GM19324 (cell line): ENCODE measurements at regions not wholly inside any gene's neighbourhood (a gene's known extent, or its start where the extent isn't known, plus 50 kb on each side); places are given as distances from the start of the nearest gene placed in this dataset.

ENCODE experiments used
- ATAC-seq: cut with Tn5 transposase; IDR thresholded peaks from one replicate; pipeline ENCODE4 v1.9.1; 2021; ENCODE audit warnings: mild to moderate bottlenecking, moderate library complexity; ENCODE audit not compliant: unreplicated experiment, low FRiP score

DNA sequence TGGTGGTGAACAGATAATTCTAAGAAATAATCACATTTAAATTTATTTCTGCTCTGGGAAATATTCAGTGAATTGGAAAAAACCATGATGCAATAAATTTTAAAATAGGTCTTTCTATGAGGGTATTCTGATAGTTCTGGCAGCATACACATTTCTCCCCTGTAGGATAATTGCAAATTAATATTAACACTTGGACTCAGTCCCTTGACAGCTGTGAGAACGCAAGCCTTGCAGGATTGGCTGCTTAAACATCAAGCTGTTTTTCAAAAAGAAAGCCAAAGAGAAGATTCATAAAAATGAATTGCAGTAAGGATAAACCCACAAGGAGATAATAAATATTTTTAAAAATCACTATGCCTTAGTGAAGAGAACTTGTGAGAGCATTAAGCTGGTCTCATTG lies 180.0 kb downstream of the MTRR start:
- ATAC-seq = no peak

DNA sequence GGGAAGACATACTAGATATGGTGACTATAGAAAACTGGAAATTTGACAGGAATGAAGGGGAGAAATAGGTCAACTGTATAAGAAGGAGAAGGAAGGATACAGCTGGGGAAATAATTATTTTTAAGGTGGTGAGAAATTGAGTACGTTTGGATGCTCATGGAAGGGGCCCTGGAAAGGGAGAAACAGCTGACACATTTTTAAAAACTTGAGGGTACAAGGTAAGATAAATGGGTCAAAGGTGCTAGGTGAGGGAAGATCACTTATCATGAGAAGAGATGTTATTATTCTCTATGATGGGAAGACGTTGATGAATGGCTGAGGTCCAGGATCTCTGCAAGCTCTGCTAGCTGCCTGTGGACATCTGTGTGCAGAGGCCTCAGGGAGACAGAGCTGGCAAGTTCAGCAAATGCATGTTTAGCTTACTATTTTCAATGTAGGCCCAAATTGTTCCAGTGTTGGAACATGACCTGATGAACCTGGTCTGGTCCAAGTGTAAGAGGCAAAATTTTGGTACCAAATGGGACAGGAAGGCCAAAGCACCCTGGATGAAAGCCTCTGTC lies 181.7 kb downstream of the MTRR start:
- ATAC-seq = no peak

DNA sequence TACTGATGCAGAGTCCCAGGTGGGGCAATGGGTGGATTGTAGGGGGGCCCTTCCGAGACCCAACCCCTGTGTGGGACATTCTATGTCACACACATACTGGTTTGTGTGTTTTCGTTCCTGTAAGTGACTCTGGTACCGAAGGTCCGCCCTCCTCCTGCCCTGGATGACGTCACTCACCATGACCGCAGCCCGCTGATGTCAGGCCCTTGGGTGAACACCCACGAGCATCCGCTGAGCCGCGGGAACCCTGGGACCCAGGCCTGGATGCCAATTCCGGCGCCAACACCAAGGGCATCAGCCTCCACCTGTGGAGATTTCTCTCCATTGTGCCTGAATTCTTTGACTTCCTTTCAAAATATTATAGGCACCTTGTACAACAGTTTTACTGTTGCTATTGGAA lies 184.3 kb downstream of the MTRR start:
- ATAC-seq = no peak

GRCh38 chr5:8057769-8058168 lies 188.8 kb downstream of the MTRR start:
- no peak for ATAC-seq

DNA sequence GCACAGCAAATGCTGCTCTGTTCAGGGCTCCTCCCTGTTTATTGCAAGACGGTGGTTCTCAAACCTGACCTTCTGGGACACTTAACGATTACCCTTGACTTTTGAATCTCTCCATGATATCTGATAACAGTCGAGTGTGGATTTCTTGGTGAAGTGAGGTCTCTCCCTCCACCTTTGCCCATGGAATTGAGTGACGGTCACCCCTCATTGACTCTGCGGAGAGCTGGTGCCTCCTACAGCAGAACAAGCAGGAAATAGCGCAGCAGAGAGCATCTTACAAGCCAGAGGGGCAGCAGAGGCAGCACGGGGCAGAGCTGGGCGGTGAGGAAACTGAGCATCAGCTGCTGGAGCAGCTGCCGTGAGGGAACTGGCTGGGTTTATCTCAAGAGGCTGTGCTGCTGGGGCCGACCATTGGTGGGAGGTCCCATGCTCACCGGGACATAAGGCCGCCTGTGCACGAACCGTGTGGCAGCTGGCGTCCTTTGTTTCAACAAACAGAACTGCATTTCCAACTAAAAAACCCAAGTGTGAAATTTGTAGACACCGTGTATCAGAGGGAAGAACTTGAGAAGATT lies 189.8 kb downstream of the MTRR start:
- ATAC-seq = no peak

GRCh38 chr5:8059337-8059736 lies 190.4 kb downstream of the MTRR start:
- ATAC-seq = no peak

GRCh38 chr5:8060235-8060952 lies 191.4 kb downstream of the MTRR start:
- ATAC-seq = no peak

GRCh38 chr5:8060953-8061429 lies 192.0 kb downstream of the MTRR start:
- ATAC-seq = no peak

- ATAC-seq = no peak
These were observed 193.6 kb downstream of the MTRR start for GRCh38 chr5:8062521-8062920.

GRCh38 chr5:8068078-8068477 lies 199.1 kb downstream of the MTRR start:
- ATAC-seq = no peak

DNA sequence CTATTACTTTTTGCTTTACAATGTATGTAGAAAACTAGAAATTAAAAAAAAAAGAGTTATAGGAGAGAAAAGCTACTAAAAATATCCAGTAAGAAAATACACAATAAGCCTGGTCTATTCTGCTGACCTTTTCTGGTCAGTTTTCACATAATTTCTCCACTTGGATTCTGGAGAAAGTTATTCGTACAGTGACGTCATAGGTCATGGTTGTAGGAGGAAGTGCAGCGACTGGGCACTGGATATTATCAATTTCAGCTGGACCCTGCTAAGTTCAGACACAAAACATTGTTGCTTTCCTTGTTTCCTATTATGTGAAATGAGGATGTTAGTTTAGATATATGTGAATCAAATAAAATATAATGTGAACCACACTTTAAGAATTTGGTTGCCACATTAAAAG lies 201.2 kb downstream of the MTRR start:
- ATAC-seq = no peak

- ATAC-seq = no peak
These were observed 210.1 kb downstream of the MTRR start for GRCh38 chr5:8079056-8079455.

DNA sequence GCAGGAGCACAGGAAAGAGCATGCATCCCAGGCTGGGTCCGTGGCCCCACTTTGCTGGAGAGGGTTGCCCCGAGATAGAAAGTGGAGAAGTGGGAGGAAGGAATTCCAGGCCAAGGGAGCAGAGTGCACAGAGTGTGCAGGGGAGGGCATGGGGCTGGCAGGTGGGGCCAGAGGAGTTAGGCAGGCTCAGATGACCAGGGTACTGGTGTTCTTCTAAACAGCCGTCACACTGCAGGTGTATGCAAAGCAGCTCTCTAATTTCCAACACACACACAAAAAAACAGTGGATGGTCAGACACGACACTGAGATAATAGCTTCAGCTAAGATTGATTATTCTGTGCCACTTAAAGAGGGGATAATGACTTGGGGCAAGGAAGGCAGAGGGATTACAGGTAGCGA lies 212.2 kb downstream of the MTRR start:
- no peak for ATAC-seq

DNA sequence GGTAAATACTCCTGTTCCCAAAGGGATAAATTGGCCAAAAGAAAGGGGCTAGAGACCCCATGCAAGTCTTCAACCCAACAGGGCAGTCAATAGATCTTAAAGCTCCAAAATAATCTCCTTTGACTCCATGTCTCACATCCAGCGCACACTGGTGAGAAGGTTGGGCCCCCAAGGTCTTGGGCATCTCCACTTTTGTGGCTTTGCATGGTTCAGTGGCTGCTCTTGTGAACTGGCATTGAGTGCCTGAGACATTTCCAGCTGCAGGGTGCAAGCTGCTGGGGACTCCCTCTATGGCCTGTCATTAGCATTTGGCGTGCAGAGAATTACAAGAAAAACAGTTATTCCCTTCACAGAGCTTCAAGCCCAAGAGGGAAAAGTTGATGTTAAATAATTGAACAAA lies 224.7 kb downstream of the MTRR start:
- ATAC-seq = no peak

DNA sequence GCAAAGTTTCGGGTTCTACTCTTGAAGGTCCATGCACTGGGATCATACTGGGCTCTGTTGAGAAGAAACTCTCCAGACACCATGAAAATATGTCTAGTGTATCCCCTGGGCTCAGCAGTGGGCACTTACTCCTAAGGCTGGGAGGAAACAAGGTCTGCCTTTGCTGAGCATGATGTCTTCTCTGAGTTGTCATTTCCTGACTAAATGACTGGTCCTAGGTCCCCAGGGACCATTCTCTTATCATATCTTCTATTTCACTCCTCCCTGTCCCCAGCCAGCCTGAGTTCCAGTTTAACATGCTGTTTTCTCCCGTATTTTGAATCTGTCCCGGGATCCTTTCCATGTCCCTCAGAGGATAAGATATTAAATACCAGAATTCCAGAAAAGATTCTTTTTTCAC lies 225.4 kb downstream of the MTRR start:
- ATAC-seq = no peak

GRCh38 chr5:8097146-8097545 lies 228.2 kb downstream of the MTRR start:
- ATAC-seq = no peak

- no peak for ATAC-seq
These were observed 229.1 kb downstream of the MTRR start for GRCh38 chr5:8098081-8098480.

- ATAC-seq = no peak
These were observed 233.8 kb downstream of the MTRR start for GRCh38 chr5:8102714-8103113.

- ATAC-seq = no peak
These were observed 245.8 kb downstream of the MTRR start for GRCh38 chr5:8114597-8115266.

DNA sequence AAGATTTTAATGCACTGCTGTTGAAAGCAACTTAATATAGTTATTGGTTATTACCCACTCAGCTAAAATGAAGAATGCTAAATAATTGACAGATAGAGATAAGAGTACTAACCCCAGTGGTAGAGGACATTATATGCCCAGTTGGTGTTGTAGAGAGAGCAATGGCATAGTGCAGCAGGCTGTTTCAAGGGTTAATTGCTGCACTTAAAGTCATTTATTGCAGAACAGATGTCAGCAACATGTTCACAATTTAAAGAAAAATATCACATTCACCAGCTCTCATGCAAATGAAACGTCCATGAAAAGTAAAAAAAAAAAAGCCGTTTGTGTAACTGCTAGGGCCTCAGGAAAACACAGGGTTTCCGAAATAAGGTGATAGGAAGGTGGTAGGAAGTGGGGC lies 254.6 kb downstream of the MTRR start:
- ATAC-seq = no peak

GRCh38 chr5:8134609-8135008 lies 265.7 kb downstream of the MTRR start:
- ATAC-seq = no peak

GRCh38 chr5:8135742-8136141 lies 266.8 kb downstream of the MTRR start:
- ATAC-seq = no peak
